HEK293T (cell line): ENCODE measurements at regions not wholly inside any gene's neighbourhood (a gene's known extent, or its start where the extent isn't known, plus 50 kb on each side); places are given as distances from the start of the nearest gene placed in this dataset.
A peak's percentile ranks its signal among the peaks of the same experiment; 100 is the strongest.

Source experiments
- CTCF ChIA-PET: fragments of 350-600 bp; formaldehyde crosslinking; extraction: SDS; loops from one replicate; lab custom pipeline; 2021; ENCODE audit warnings: antibody characterized with exemption, inconsistent platforms; lab: Yijun Ruan, JAX
- POLR2A ChIA-PET: fragments of 350-600 bp; formaldehyde crosslinking; extraction: SDS; loops from one replicate; lab custom pipeline; 2020; ENCODE audit warnings: antibody characterized with exemption, inconsistent platforms; lab: Yijun Ruan, JAX
- DNase-seq: peaks from one replicate; pipeline ENCODE4 v3.0.0; 2012; ENCODE audit warnings: mixed read lengths; ENCODE audit errors: extremely low spot score
- ARNT ChIP-seq: fragments of 450-650 bp; IDR thresholded peaks from 2 replicates; pipeline ENCODE4 v1.6.1; 2017; ENCODE audit warnings: mild to moderate bottlenecking
- BHLHE40 ChIP-seq: fragments of 450-650 bp; IDR thresholded peaks from 2 replicates; pipeline ENCODE4 v1.6.1; 2016; ENCODE audit warnings: mild to moderate bottlenecking, moderate library complexity, borderline replicate concordance
- CTBP1 ChIP-seq: fragments of 450-650 bp; IDR thresholded peaks from 2 replicates; pipeline ENCODE4 v1.6.1; 2016; ENCODE audit warnings: borderline replicate concordance
- ELF4 ChIP-seq: fragments of 450-650 bp; IDR thresholded peaks from 2 replicates; pipeline ENCODE4 v1.6.1; 2017; ENCODE audit warnings: antibody characterized with exemption
- FOXA1 ChIP-seq: fragments of 450-650 bp; IDR thresholded peaks from 2 replicates; pipeline ENCODE4 v1.6.1; 2016; ENCODE audit warnings: mild to moderate bottlenecking
- FOXK2 ChIP-seq: fragments of 450-650 bp; IDR thresholded peaks from 2 replicates; pipeline ENCODE4 v1.6.1; 2016; ENCODE audit warnings: mild to moderate bottlenecking
- FOXM1 ChIP-seq: fragments of 450-650 bp; IDR thresholded peaks from 2 replicates; pipeline ENCODE4 v1.6.1; 2017; ENCODE audit warnings: mild to moderate bottlenecking, borderline replicate concordance
- HDGF ChIP-seq: fragments of 450-650 bp; IDR thresholded peaks from 2 replicates; pipeline ENCODE4 v1.6.1; 2017; ENCODE audit warnings: antibody characterized with exemption, borderline replicate concordance
- L3MBTL2 ChIP-seq: fragments of 450-650 bp; conservative IDR thresholded peaks from 2 replicates; pipeline ENCODE4 v1.6.1; 2016; ENCODE audit warnings: mild to moderate bottlenecking
- LEF1 ChIP-seq: fragments of 450-650 bp; IDR thresholded peaks from 2 replicates; pipeline ENCODE4 v1.6.1; 2017; ENCODE audit warnings: mild to moderate bottlenecking, borderline replicate concordance
- NFRKB ChIP-seq: fragments of 450-650 bp; IDR thresholded peaks from 2 replicates; pipeline ENCODE4 v1.6.1; 2016; ENCODE audit warnings: mild to moderate bottlenecking, moderate library complexity
- SP1 ChIP-seq: fragments of 450-650 bp; IDR thresholded peaks from 2 replicates; pipeline ENCODE4 v1.6.1; 2017
- SUZ12 ChIP-seq: fragments of 450-650 bp; IDR thresholded peaks from 2 replicates; pipeline ENCODE4 v1.6.1; 2016; ENCODE audit warnings: mild to moderate bottlenecking
- TARDBP ChIP-seq: fragments of 450-650 bp; IDR thresholded peaks from 2 replicates; pipeline ENCODE4 v1.6.1; 2016
- ZNF384 ChIP-seq: fragments of 450-650 bp; IDR thresholded peaks from 2 replicates; pipeline ENCODE4 v1.6.1; 2016
- TF ChIP-seq, protein P1 (sequence below): fragments of 450-650 bp; IDR thresholded peaks from 2 replicates; pipeline ENCODE4 v1.6.1; 2016

DNA sequence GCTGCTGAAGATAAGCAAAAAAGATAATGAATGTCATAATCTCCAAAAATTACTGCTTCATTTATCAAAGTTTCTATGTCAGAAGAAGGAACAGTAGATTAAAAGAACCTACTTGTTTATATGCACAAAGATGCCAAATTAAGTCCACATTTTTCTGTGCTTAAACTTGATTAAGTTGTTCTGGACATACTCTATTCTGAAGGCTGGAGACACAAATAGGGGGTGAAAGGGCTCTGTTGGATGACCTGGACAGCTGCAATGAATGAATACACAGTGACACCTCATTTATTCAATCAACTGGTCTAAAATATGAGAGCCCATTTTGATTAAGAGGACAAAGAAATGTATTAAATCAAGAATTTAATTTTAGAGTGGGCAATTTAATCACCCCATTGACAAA is 276.3 kb upstream of the PCDH9 start:
- POLR2A ChIA-PET, result no interaction called here
- CTCF ChIA-PET, result interaction anchor here (0.8 kb wide), 1 partner anchor 327 kb away, joined by 3 read pairs; no protein-coding TSS in a partner anchor
- DNase-seq, result no peak
- TF ChIP-seq LEF1 (no peak), L3MBTL2 (no peak), ZNF384 (no peak), SP1 (no peak), TARDBP (no peak), SUZ12 (no peak), CTBP1 (no peak), HDGF (no peak)
- TF ChIP-seq, protein P1, sequence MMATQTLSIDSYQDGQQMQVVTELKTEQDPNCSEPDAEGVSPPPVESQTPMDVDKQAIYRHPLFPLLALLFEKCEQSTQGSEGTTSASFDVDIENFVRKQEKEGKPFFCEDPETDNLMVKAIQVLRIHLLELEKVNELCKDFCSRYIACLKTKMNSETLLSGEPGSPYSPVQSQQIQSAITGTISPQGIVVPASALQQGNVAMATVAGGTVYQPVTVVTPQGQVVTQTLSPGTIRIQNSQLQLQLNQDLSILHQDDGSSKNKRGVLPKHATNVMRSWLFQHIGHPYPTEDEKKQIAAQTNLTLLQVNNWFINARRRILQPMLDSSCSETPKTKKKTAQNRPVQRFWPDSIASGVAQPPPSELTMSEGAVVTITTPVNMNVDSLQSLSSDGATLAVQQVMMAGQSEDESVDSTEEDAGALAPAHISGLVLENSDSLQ, result no peak

DNA sequence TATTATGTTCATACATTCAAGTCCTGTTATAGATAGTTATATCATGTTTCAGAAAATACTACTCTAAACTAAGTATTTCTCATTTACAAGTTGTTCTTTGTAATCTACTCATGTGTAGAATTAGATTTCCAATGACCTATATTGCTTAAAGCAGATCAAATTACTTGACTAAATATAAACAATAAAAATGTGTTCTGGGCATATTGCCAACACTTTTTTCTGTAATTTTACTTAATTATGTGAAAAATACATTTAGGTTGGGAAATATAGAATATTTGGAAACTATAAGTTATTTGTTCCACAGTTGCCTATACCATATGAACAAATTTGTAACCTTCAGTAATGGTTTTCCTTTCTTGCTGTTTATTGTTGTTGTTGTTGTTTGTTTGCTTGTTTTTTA is 275.2 kb upstream of the PCDH9 start:
- TF ChIP-seq TARDBP, result peak; percentile 34
- TF ChIP-seq, protein P1, result no peak
- POLR2A ChIA-PET, result no interaction called here
- CTCF ChIA-PET, result no interaction called here
- no peak for DNase-seq

- POLR2A ChIA-PET, result no interaction called here
- no peak for DNase-seq
- no peak for TF ChIP-seq FOXK2
- TF ChIP-seq NFRKB, result no peak
- no peak for TF ChIP-seq TARDBP
- no peak for TF ChIP-seq ARNT
- TF ChIP-seq LEF1, result no peak
- TF ChIP-seq HDGF, result no peak
- no peak for TF ChIP-seq FOXM1
- no peak for TF ChIP-seq BHLHE40
- TF ChIP-seq CTBP1, result no peak
- no peak for TF ChIP-seq ZNF384
- TF ChIP-seq, protein P1, result no peak
- CTCF ChIA-PET, result no interaction called here
These were observed 268.8 kb upstream of the PCDH9 start for GRCh38 chr13:67498948-67499347.

DNA sequence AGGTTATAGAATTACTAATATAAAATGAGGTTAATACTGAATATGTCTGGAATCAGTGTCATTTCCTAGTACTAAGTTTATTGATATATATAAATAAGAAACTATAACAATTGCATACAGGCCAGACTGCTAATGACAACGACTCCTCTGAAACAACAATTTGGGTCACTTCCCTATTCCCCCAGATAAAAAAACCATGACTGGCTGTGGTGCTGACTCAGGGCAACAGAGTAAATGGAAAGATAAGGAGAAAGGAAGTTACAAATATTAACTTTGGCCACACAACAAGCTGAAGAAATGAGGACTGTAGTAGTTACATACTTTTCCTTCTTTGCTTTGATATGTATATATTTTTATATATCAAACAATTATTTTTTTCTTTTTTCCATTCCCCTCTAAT is 263.7 kb upstream of the PCDH9 start:
- TF ChIP-seq CTBP1 (no peak), ZNF384 (no peak), SP1 (no peak), LEF1 (no peak), FOXA1 (no peak), ARNT (no peak), HDGF (no peak), TARDBP (no peak), BHLHE40 (no peak), FOXK2 (no peak), L3MBTL2 (no peak), SUZ12 (no peak), NFRKB (no peak), FOXM1 (no peak)
- TF ChIP-seq, protein P1, result no peak
- CTCF ChIA-PET, result no interaction called here
- DNase-seq, result no peak
- POLR2A ChIA-PET, result no interaction called here

DNA sequence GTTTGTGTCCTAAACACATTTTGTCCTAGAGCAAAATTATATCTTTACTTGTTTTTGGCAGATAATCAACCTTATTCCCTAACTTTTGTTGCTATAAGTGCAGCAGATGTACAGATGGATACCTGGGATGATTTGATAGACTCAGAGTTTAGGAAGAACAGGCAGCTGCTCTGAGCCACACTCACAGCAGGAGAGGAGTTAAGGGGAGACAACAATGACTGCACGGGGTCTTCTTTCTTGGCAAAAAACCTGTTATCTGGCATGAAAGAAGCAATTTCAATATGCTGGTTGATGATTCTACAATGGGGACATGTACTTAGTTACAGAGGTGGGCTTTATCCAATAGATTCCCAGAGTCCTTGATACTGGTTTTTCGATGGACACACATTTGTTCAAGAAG is 258.9 kb upstream of the PCDH9 start:
- DNase-seq, result no peak
- CTCF ChIA-PET, result interaction anchor here (0.7 kb wide), 1 partner anchor 137 kb away, joined by 3 read pairs; no protein-coding TSS in a partner anchor
- POLR2A ChIA-PET, result no interaction called here
- TF ChIP-seq LEF1 (no peak), CTBP1 (no peak), HDGF (no peak), ZNF384 (no peak), ARNT (no peak), SUZ12 (no peak), FOXK2 (no peak)

DNA sequence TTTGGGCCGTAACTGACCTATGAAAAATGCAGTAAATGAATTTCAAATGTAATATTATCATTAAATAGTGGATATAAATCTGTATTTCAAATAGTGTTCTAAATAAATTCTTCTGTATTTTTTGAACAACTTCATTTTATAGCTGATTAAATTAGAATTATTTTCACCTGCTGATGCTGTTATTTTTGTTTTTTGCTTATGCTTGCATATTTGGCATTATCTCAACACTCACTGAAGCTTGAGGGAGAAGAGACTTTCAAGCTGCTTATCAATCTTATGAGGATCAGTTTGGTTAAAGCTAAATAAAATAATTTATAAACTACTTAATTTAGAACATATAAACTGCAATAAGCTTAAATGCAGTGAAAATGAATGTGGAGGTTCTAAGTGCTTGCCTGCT is 251.3 kb upstream of the PCDH9 start:
- ChIA-PET POLR2A (no interaction called here), CTCF (no interaction called here)
- TF ChIP-seq BHLHE40 (no peak), SUZ12 (no peak), ELF4 (no peak), SP1 (no peak), LEF1 (no peak), NFRKB (no peak), FOXK2 (no peak), HDGF (no peak), FOXA1 (no peak), L3MBTL2 (no peak)
- DNase-seq, result no peak
